HCT116 (cell line): ENCODE measurements at regions not wholly inside any gene's neighbourhood (a gene's known extent, or its start where the extent isn't known, plus 50 kb on each side); places are given as distances from the start of the nearest gene placed in this dataset.

Source experiments
- ATAC-seq: fragments of 200-7000 bp; cut with Tn5 transposase; 2 replicates; pipeline ENCODE4 v1.9.1; 2020; ENCODE audit warnings: mild to moderate bottlenecking, moderate library complexity
- BruUV-seq: library from RNA; stranded (reverse); fragments of 400-500 nt; replicated peaks from 2 replicates; lab custom pipeline; 2021; lab: Mats Ljungman, UMichigan
- CTCF ChIA-PET: fragments of 300-600 bp; sonication (Branson Sonifier 250); formaldehyde crosslinking; loops from one replicate; lab custom pipeline; 2021; ENCODE audit warnings: antibody characterized with exemption; lab: Charles Lee
- POLR2A ChIA-PET: fragments of 300-600, 350-600 bp; sonication (Branson Sonifier 250); formaldehyde crosslinking; loops from one replicate; lab custom pipeline; 2021; ENCODE audit warnings: antibody characterized with exemption; lab: Charles Lee
- RAD21 ChIA-PET, 2 experiments: fragments of 300-600 bp; sonication (Branson Sonifier 250); formaldehyde crosslinking; loops; one replicate each; lab custom pipeline; 2023; ENCODE audit warnings: low total read pairs in 2 of 2; ENCODE audit not compliant: uncharacterized antibody in 2 of 2, unreplicated experiment in 2 of 2, low non-redundant PET in 1 of 2; lab: Charles Lee
- DNase-seq: peaks from one replicate; pipeline ENCODE4 v3.0.0-alpha.2; 2010; ENCODE audit warnings: low read depth, low spot score
- H2AFZ ChIP-seq: fragments of 200-600 bp; shearing (Covaris generic), sonication (generic); 2 replicates; pipeline ENCODE4 v1.6.1; 2017; ENCODE audit warnings: low read depth, mixed run types, mixed read lengths, antibody characterized with exemption, low read length; ENCODE audit not compliant: poor library complexity, severe bottlenecking
- H3K27ac ChIP-seq: 2 replicates; pipeline ENCODE4 v1.5.1; 2012; ENCODE audit warnings: low read depth, low read length
- H3K27me3 ChIP-seq: fragments of 200-600 bp; sonication (generic); 2 replicates; pipeline ENCODE4 v1.6.1; 2016; ENCODE audit warnings: mixed run types, low read length, mixed read lengths; ENCODE audit not compliant: insufficient read depth
- H3K36me3 ChIP-seq, 2 experiments: fragments of 200-500 bp in 1 of 2; fragments of 200-600 bp in 1 of 2; sonication (Bioruptor generic) in 1 of 2; sonication (generic) in 1 of 2; 2 replicates each; pipeline versions ENCODE4 v1.5.1 to v1.6.1; 2014 to 2016; ENCODE audit warnings: low read length in 2 of 2, inconsistent platforms in 1 of 2, mixed read lengths in 1 of 2, mixed run types in 1 of 2; ENCODE audit not compliant: insufficient read depth in 2 of 2, control insufficient read depth in 1 of 2
- H3K4me1 ChIP-seq, 2 experiments: fragments of 200-600 bp in 1 of 2; sonication (generic) in 1 of 2; 2 replicates each; pipeline versions ENCODE4 v1.5.1 to v1.6.1; 2012 to 2017; ENCODE audit warnings: low read length in 2 of 2, inconsistent platforms in 1 of 2, mild to moderate bottlenecking in 1 of 2, mixed read lengths in 1 of 2, mixed run types in 1 of 2, moderate library complexity in 1 of 2; ENCODE audit not compliant: insufficient read depth in 2 of 2, control insufficient read depth in 1 of 2
- H3K4me2 ChIP-seq: fragments of 200-600 bp; sonication (generic); 2 replicates; pipeline ENCODE4 v1.6.1; 2017; ENCODE audit warnings: mixed run types, low read length, mixed read lengths
- H3K4me3 ChIP-seq, 2 experiments: fragments of 200-600 bp in 1 of 2; sonication (generic) in 1 of 2; replicated peaks in 1 of 2; 2 replicates each; pipeline ENCODE4 v1.5.1; 2011 to 2016; ENCODE audit warnings: low read length in 2 of 2, control low read depth in 1 of 2, low read depth in 1 of 2, mild to moderate bottlenecking in 1 of 2, mixed read lengths in 1 of 2, mixed run types in 1 of 2
- H3K79me2 ChIP-seq: fragments of 200-600 bp; sonication (generic); 2 replicates; pipeline ENCODE4 v1.6.1; 2017; ENCODE audit warnings: mild to moderate bottlenecking, mixed run types, low read length, moderate library complexity, mixed read lengths; ENCODE audit not compliant: insufficient read depth
- H3K9ac ChIP-seq: fragments of 200-600 bp; sonication (generic); 2 replicates; pipeline ENCODE4 v1.6.1; 2016; ENCODE audit warnings: low read length, mixed read lengths
- H3K9me2 ChIP-seq: fragments of 200-600 bp; sonication (generic), shearing (Covaris generic); 2 replicates; pipeline ENCODE4 v1.6.1; 2017; ENCODE audit warnings: mixed run types, mild to moderate bottlenecking, moderate library complexity; ENCODE audit not compliant: insufficient read depth
- H3K9me3 ChIP-seq, 2 experiments: fragments of 200-500 bp in 1 of 2; fragments of 200-600 bp in 1 of 2; sonication (Bioruptor generic) in 1 of 2; sonication (generic) in 1 of 2; 2 replicates each; pipeline ENCODE4 v1.6.1; 2014 to 2017; ENCODE audit warnings: low read length in 2 of 2, mixed read lengths in 2 of 2, inconsistent platforms in 1 of 2, low read depth in 1 of 2, mild to moderate bottlenecking in 1 of 2, mixed run types in 1 of 2, moderate library complexity in 1 of 2; ENCODE audit not compliant: control insufficient read depth in 1 of 2, insufficient read depth in 1 of 2
- H4K20me1 ChIP-seq: fragments of 200-600 bp; sonication (generic), shearing (Covaris generic); 2 replicates; pipeline ENCODE4 v1.6.1; 2017; ENCODE audit warnings: mixed run types, mild to moderate bottlenecking, moderate library complexity; ENCODE audit not compliant: insufficient read depth
- CEBPB ChIP-seq: IDR thresholded peaks from 2 replicates; pipeline ENCODE4 v1.6.1; 2012; ENCODE audit warnings: low read depth
- ELF1 ChIP-seq: IDR thresholded peaks from 2 replicates; pipeline ENCODE4 v1.6.1; 2012; ENCODE audit warnings: low read depth, borderline replicate concordance
- JUND ChIP-seq: IDR thresholded peaks from 2 replicates; pipeline ENCODE4 v1.6.1; 2012
- POLR2AphosphoS5 ChIP-seq: IDR thresholded peaks from 2 replicates; pipeline ENCODE4 v1.6.1; 2011; ENCODE audit warnings: mild to moderate bottlenecking, low read depth, low read length, moderate library complexity
- SIN3A ChIP-seq: IDR thresholded peaks from 2 replicates; pipeline ENCODE4 v1.6.1; 2012; ENCODE audit warnings: low read depth
- SP1 ChIP-seq: IDR thresholded peaks from 2 replicates; pipeline ENCODE4 v1.6.1; 2012; ENCODE audit warnings: low read depth
- TCF7L2 ChIP-seq: IDR thresholded peaks from 2 replicates; pipeline ENCODE4 v1.7.0; 2011; ENCODE audit warnings: borderline replicate concordance, inconsistent platforms; ENCODE audit not compliant: insufficient read depth, insufficient read length; ENCODE audit errors: extremely low read depth
- ZBTB33 ChIP-seq: IDR thresholded peaks from 2 replicates; pipeline ENCODE4 v1.6.1; 2011; ENCODE audit warnings: mild to moderate bottlenecking, low read length, moderate library complexity; ENCODE audit not compliant: insufficient replicate concordance; ENCODE audit errors: extremely low read depth
- ZFX ChIP-seq: fragments of 450-650 bp; IDR thresholded peaks from 2 replicates; pipeline ENCODE4 v1.6.1; 2017
- ZNF274 ChIP-seq: fragments of 200-500 bp; sonication (Bioruptor generic); IDR thresholded peaks from 2 replicates; pipeline ENCODE4 v1.6.1; 2014; ENCODE audit warnings: mild to moderate bottlenecking, low read depth, low read length, inconsistent platforms
- intact Hi-C: fragments of 100-400 bp; cut with micrococcal nuclease; formaldehyde crosslinking; loops from 2 replicates; pipeline ENCODE4 v1.10.0; 2022

- Histone ChIP-seq H3K27ac (no peak overlapping the region), H3K4me2 (no peak overlapping the region), H3K9me3 (peaks cover 0 to 5% of the 10 kb centered on the region in 2 experiments; a peak in 1 of 4 replicates), H3K36me3 (no peaks in the 10 kb centered on the region), H3K9me2 (no peaks in the 10 kb centered on the region), H3K4me1 (no peaks in the 10 kb centered on the region), H2AFZ (no peak overlapping the region), H4K20me1 (no peaks in the 10 kb centered on the region), H3K27me3 (no peaks in the 10 kb centered on the region), H3K79me2 (no peaks in the 10 kb centered on the region), H3K9ac (no peak overlapping the region), H3K4me3 (no peak overlapping the region)
- CTCF ChIA-PET = no interaction called here
- BruUV-seq = no TSS peak
- intact Hi-C loops = no loop called here
- DNase-seq (no peak), ATAC-seq (no peak)
- RAD21 ChIA-PET = no interaction called here
- TF ChIP-seq ZNF274 (no peak), JUND (no peak), POLR2AphosphoS5 (no peak), CEBPB (no peak), SIN3A (no peak), ZFX (no peak), ELF1 (no peak), ZBTB33 (no peak), SP1 (no peak), TCF7L2 (no peak)
- POLR2A ChIA-PET = no interaction called here
Observed at GRCh38 chr5:167064198-167064776, 1227.2 kb upstream of the WWC1 start.
